HG03575 (cell line): ENCODE measurements at regions not wholly inside any gene's neighbourhood (a gene's known extent, or its start where the extent isn't known, plus 50 kb on each side); places are given as distances from the start of the nearest gene placed in this dataset.

Experiments used
- ATAC-seq: cut with Tn5 transposase; IDR thresholded peaks from one replicate; pipeline ENCODE4 v1.9.1; 2021; ENCODE audit not compliant: unreplicated experiment, insufficient number of reproducible peaks, low FRiP score; ENCODE audit errors: extremely low read depth

- ATAC-seq = no peak
Observed at GRCh38 chr5:153039501-153039900, 451.0 kb upstream of the GRIA1 start.

DNA sequence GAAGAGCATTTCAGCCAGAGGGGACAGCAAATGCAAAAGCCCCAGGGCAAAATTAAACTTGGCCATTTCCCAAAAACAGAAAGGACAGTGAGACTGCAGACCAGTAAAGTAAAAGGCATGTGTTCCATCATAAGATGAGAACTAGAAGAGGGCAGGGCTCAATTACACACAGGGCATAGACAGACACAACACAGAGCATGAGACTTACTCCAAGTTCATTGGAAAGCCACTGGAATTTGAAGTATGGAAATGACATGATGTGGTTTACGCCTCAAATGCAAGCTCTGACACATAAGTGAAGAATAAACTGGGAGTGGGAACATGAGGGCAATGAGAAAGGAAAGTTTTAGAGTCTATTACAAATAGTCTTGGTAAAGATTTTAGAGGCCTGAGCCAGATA lies 446.6 kb upstream of the GRIA1 start:
- no peak for ATAC-seq

DNA sequence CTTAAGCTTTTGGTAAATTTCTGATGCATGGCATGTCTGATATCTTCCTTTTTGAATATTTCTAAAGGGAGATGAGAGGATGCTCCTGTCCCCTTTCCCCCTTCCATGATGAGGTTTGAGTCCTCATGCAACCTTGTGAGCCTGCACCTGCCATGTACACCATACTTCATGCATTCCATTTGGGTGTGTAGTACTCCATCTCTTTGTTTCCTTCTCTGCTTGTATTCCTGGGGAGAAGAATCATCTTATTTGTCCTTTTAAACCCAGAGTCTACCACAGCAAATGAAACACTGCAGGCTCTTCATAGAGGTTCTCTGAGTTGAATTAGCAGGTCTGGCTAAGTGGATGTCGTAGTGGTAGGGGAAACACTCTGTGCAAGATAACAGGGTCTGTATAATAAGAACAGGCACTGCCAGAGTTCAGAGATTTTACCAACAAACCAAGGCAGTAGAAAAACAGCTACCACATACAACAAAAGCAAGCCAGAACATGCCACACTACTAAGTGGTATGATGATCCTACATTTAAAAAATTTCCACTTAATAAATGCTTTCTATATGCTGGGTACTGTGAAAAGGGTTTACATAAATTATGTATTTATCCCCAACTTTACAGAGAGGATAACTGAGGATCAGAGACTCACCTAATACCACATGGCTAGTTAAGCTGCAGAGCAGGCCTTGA lies 439.8 kb upstream of the GRIA1 start:
- ATAC-seq = no peak

GRCh38 chr5:153066281-153066680 lies 424.2 kb upstream of the GRIA1 start:
- ATAC-seq = no peak

GRCh38 chr5:153067869-153068268 lies 422.6 kb upstream of the GRIA1 start:
- ATAC-seq = no peak

GRCh38 chr5:153079396-153079795 lies 411.1 kb upstream of the GRIA1 start:
- no peak for ATAC-seq

DNA sequence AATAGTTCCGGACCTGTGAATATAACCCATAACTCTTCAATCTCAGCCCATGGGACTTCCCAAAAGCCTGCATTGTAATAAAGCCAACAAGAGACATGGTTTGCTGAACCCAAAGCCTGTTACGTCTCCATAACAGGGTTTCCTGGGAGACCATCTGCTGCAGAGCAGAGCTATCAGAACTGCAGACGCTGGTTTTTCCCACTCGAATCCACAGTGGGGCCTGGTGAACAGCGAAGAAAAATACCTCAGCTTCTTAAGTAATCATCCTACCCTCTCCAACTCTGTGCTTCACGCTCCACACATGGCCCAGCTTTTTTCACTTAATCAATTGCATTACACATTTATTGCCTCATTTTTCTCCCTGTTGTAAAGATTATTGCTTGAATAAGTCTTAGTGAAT lies 409.5 kb upstream of the GRIA1 start:
- no peak for ATAC-seq

DNA sequence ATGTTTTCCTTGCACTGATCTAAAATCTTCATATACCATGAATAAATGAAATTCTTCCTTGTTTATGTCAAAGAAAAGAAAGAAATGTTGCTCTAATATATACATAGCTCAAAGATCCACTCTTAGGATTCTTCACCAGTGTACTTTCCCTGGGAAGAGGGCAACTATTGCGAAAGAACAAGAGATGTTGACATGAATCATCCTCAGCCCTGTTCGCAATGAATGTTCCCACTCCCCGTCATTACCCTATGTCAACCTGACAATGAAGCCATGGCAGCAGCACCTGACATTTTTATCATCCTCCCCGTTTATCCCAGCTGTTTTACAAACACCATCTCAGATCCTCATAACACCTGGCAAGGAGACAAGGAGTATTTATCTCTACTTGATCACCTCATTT lies 409.1 kb upstream of the GRIA1 start:
- no peak for ATAC-seq

- ATAC-seq = no peak
Observed at GRCh38 chr5:153084511-153084910, 406.0 kb upstream of the GRIA1 start.

DNA sequence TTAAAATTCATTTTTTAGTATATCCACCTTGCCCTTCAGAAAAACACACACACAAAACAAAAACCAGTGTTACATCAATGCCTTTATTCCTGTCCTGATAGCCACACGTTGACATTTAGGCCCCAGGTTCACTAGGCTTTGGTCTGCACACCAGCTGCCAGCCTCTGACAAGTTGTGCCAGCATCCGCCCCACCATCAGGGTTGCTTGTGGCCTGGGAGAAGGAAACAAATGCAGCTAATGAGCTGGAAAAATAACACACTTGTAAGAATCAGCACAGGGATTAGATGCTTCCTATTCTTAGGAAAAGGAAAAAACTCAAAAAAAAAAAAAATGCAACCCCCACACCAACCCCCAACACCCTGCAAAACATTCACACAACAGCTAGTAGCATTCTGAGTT lies 404.0 kb upstream of the GRIA1 start:
- ATAC-seq = no peak

DNA sequence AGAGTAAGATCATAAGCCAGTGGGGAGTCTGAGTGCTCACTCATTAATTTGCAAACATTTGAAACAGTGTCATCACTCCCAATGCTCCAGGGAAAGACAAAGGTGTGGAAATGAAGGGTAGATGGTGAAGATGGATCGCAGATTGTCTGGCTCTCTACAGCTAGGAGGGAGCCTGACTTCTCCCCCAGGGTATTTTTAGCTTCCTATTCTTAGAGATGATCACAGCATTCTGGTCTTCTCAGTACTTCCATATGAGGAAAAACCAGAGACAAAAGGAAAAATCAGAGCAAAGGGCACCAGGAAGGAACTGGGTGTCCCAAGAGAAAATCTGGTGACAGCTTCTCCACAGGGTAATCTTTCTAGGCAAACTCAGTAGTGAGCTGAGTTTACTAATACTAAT lies 401.9 kb upstream of the GRIA1 start:
- no peak for ATAC-seq

DNA sequence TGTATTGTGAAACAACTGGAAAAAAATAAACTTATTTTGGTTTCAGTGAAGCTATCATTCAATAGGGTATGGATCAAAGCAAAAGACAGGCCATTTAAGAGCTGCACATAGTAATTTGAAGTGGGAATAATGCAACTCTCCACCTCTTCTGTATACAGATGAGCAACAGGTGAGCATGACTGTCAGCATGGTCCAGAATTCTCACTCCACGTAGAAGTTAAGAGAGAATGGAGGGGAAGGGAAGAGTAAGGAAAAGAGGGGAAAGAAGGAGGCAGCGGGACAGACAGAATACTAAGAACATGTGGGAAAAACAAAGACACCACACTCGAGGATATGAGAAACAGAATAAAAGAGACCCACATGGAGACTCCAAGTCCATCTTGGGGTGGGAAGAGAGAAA lies 396.1 kb upstream of the GRIA1 start:
- no peak for ATAC-seq

DNA sequence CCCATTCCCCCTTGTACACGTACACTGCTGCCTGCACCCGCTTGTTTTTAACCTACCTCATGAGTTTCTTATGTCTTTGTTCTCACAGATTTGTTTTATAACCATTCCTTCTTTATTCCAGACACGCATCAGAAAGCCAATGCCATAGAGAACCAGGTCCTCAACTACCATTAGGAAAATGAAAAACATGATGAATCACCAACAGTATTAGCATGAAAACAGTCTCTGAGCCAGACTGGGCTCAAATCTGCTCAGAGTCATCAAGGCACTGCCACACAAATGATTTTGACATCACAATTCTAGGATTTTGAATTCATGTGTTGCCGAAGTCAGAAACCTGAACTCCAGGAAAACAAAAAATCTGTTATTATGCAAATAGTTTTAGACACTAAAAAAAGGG lies 394.1 kb upstream of the GRIA1 start:
- no peak for ATAC-seq

- ATAC-seq = no peak
Observed at GRCh38 chr5:153099328-153099727, 391.1 kb upstream of the GRIA1 start.

- no peak for ATAC-seq
Observed at GRCh38 chr5:153101235-153102180, 389.0 kb upstream of the GRIA1 start.

DNA sequence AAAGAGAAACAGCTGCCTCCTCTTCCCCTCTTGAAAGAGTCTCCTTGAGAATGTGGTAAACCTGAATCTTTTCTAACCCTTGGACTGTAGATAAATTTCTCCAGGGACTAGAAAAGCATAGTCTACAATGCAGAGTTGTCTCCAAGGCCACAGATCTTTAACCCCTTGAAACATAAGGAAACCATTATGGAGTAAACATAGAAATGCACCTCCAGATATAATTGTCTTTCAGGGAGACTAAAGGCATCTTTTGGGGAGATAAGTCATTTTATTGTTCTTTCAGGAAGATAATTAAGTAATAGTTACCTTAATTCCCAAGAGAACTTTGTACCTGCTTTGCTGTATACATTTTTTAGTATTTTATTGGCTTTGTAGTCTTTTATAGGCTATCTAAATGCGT lies 373.6 kb upstream of the GRIA1 start:
- no peak for ATAC-seq

GRCh38 chr5:153118018-153118417 lies 372.5 kb upstream of the GRIA1 start:
- ATAC-seq = no peak

GRCh38 chr5:153122403-153122802 lies 368.1 kb upstream of the GRIA1 start:
- ATAC-seq = no peak

- no peak for ATAC-seq
Observed at GRCh38 chr5:153130296-153130695, 360.2 kb upstream of the GRIA1 start.

- no peak for ATAC-seq
Observed at GRCh38 chr5:153135411-153135810, 355.1 kb upstream of the GRIA1 start.
